NB4 (cell line): ENCODE measurements at regions not wholly inside any gene's neighbourhood (a gene's known extent, or its start where the extent isn't known, plus 50 kb on each side); places are given as distances from the start of the nearest gene placed in this dataset.

ENCODE experiments used
- DNase-seq: peaks from one replicate; pipeline ENCODE4 v3.0.0; 2010; ENCODE audit warnings: low read depth
- H3K4me3 ChIP-seq: one replicate; pipeline ENCODE4 v1.5.1; 2011; ENCODE audit warnings: mild to moderate bottlenecking, low read depth, low read length, moderate library complexity
- CTCF ChIP-seq: IDR thresholded peaks from one replicate; pipeline ENCODE4 v1.5.1; 2012; ENCODE audit warnings: low read depth, low read length
- MYC ChIP-seq: IDR thresholded peaks from 2 replicates; pipeline ENCODE4 v1.6.1; 2011; ENCODE audit warnings: low read depth, low read length
- POLR2A ChIP-seq: IDR thresholded peaks from 2 replicates; pipeline ENCODE4 v1.6.1; 2011; ENCODE audit warnings: mild to moderate bottlenecking; ENCODE audit not compliant: insufficient read length; ENCODE audit errors: extremely low read depth
- TF ChIP-seq, protein P1 (sequence below): IDR thresholded peaks from 2 replicates; pipeline ENCODE4 v1.6.1; 2011; ENCODE audit warnings: low read depth, low read length

GRCh38 chr11:69904161-69904973 lies 85.2 kb upstream of the FGF3 start:
- H3K4me3 ChIP-seq = no peak overlapping the region
- no peak for TF ChIP-seq POLR2A
- no peak for TF ChIP-seq MYC
- TF ChIP-seq, protein P1, sequence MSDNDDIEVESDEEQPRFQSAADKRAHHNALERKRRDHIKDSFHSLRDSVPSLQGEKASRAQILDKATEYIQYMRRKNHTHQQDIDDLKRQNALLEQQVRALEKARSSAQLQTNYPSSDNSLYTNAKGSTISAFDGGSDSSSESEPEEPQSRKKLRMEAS = no peak
- TF ChIP-seq CTCF = no peak
- no peak for DNase-seq

- TF ChIP-seq POLR2A (no peak), CTCF (no peak), MYC (no peak)
- TF ChIP-seq, protein P1 = no peak
- no peak overlapping the region for H3K4me3 ChIP-seq
- DNase-seq = no peak
Measured at GRCh38 chr11:69904974-69905535, 85.8 kb upstream of the FGF3 start.

GRCh38 chr11:69905611-69906452 lies 86.6 kb upstream of the FGF3 start:
- TF ChIP-seq, protein P1 = no peak
- no peak for TF ChIP-seq MYC
- H3K4me3 ChIP-seq = no peak overlapping the region
- DNase-seq = no peak

- TF ChIP-seq MYC (no peak), POLR2A (no peak), CTCF (no peak)
- TF ChIP-seq, protein P1 = no peak
- H3K4me3 ChIP-seq = no peak overlapping the region
- DNase-seq = no peak
Measured at GRCh38 chr11:69906453-69906907, 87.3 kb upstream of the FGF3 start.

- DNase-seq = no peak
- H3K4me3 ChIP-seq = no peak overlapping the region
- TF ChIP-seq POLR2A (no peak), CTCF (no peak), MYC (no peak)
- TF ChIP-seq, protein P1 = no peak
Measured at GRCh38 chr11:69907611-69908010, 88.4 kb upstream of the FGF3 start.
